ENCODE measurements at regions not wholly inside any gene's neighbourhood (a gene's known extent, or its start where the extent isn't known, plus 50 kb on each side); places are given as distances from the start of the nearest gene placed in this dataset.

DNA sequence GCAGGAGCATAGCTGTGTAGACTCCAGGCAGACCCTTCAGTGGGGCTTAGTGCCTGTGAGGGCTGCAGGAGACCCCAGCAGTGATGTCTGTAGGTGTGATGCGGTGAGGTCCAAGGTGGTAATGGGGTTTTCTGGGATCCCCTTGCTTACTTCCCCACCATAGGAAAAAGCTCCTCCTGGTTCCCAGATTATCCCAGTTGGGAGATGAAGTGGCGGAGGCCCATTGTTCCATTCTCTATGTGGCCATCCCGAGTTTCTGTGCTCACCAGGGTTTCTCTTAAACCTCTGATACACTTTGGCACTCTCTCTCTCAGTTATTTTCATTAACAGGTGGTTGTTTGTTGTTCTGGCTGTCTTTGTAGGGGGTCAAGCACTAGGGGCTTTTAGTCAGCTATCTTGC is 146.7 kb upstream of the IGF1R start:
- dilution Hi-C loops (cut with MboI; ENCODE audit: extremely low pct_ligation_motif_present, low sequenced_read_pairs) (no loop called here), intact Hi-C loops (cut with micrococcal nuclease) (no loop called here)
- POLR2A ChIA-PET, result no interaction called here
- DNase-seq (ENCODE audit: low read depth, low spot score), result no peak
- Histone ChIP-seq H3K4me2 (ENCODE audit: insufficient read depth, low read length) (no peak overlapping the region), H3K27me3 (ENCODE audit: control insufficient read depth in 2 of 2, insufficient read depth in 2 of 2, low read length in 2 of 2) (peaks cover 8% of the 10 kb centered on the region in 2 experiments), H3K79me2 (ENCODE audit: control insufficient read depth, insufficient read depth, low read length) (no peaks in the 10 kb centered on the region), H2AFZ (ENCODE audit: low read depth, low read length) (no peak overlapping the region), H3K36me3 (ENCODE audit: control insufficient read depth in 2 of 2, extremely low read depth in 1 of 2, insufficient read depth in 2 of 2, low read length in 2 of 2) (no peaks in the 10 kb centered on the region), H3K4me1 (ENCODE audit: control insufficient read depth, extremely low read depth, insufficient read depth, low read length) (no peaks in the 10 kb centered on the region), H3K9me1 (replicated peaks; ENCODE audit: control insufficient read depth, extremely low read depth, insufficient read depth, low read length) (no peaks in the 10 kb centered on the region), H3K4me3 (replicated peaks in 1 of 3; ENCODE audit: insufficient read depth in 1 of 3, low read depth in 1 of 3, low read length in 3 of 3) (no peak overlapping the region), H3K27ac (ENCODE audit: insufficient read depth, low read depth, low read length) (no peak overlapping the region), H4K20me1 (replicated peaks; ENCODE audit: control insufficient read depth, extremely low read depth, insufficient read depth, low read length) (no peaks in the 10 kb centered on the region), H3K9ac (replicated peaks; ENCODE audit: extremely low read depth, insufficient read depth, low read length) (no peak overlapping the region), H3K9me3 (replicated peaks; ENCODE audit: control insufficient read depth, insufficient read depth, low read length) (no peaks in the 10 kb centered on the region)
- CTCF ChIA-PET, result interaction anchor here (0.6 kb wide), 1 partner anchor 17 kb away, joined by 3 read pairs; no protein-coding TSS in a partner anchor
- no TSS peak for BruUV-seq (replicated peaks)
- FAIRE-seq, result no peak
- no peak for TF ChIP-seq MYC (IDR thresholded peaks at IDR 0.05; ENCODE audit: low read depth, low read length)
- no peak for TF ChIP-seq JUN (IDR thresholded peaks at IDR 0.05; ENCODE audit: borderline replicate concordance, insufficient read depth, insufficient read length, low read depth)
- no peak for TF ChIP-seq POLR2A (IDR thresholded peaks at IDR 0.05; ENCODE audit: low read depth, low read length)
- TF ChIP-seq EZH2 (IDR thresholded peaks at IDR 0.05; ENCODE audit: borderline replicate concordance, low read depth, low read length, severe bottlenecking), result no peak
- TF ChIP-seq GATA2 (IDR thresholded peaks at IDR 0.05; ENCODE audit: insufficient read depth, insufficient read length, low read depth, low read length), result no peak
- TF ChIP-seq FOS (IDR thresholded peaks at IDR 0.05; ENCODE audit: borderline replicate concordance, insufficient read depth, low read length), result no peak
- TF ChIP-seq, protein P1, sequence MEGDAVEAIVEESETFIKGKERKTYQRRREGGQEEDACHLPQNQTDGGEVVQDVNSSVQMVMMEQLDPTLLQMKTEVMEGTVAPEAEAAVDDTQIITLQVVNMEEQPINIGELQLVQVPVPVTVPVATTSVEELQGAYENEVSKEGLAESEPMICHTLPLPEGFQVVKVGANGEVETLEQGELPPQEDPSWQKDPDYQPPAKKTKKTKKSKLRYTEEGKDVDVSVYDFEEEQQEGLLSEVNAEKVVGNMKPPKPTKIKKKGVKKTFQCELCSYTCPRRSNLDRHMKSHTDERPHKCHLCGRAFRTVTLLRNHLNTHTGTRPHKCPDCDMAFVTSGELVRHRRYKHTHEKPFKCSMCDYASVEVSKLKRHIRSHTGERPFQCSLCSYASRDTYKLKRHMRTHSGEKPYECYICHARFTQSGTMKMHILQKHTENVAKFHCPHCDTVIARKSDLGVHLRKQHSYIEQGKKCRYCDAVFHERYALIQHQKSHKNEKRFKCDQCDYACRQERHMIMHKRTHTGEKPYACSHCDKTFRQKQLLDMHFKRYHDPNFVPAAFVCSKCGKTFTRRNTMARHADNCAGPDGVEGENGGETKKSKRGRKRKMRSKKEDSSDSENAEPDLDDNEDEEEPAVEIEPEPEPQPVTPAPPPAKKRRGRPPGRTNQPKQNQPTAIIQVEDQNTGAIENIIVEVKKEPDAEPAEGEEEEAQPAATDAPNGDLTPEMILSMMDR (IDR thresholded peaks at IDR 0.05; ENCODE audit: extremely low read depth in 1 of 2, insufficient read depth in 1 of 2, low read depth in 1 of 2, low read length in 2 of 2), result no peak
- TF ChIP-seq, protein P2, sequence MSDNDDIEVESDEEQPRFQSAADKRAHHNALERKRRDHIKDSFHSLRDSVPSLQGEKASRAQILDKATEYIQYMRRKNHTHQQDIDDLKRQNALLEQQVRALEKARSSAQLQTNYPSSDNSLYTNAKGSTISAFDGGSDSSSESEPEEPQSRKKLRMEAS (IDR thresholded peaks at IDR 0.05; ENCODE audit: insufficient read depth, insufficient read length), result no peak
- no peak for TF ChIP-seq POLR2AphosphoS5 (IDR thresholded peaks at IDR 0.05; ENCODE audit: insufficient read depth, low read depth, low read length)
